Testis (tissue), 2 donors: ENCODE measurements at regions not wholly inside any gene's neighbourhood (a gene's known extent, or its start where the extent isn't known, plus 50 kb on each side); places are given as distances from the start of the nearest gene placed in this dataset.

Experiments
- DNase-seq: peaks from one replicate; pipeline ENCODE4 v3.0.0-alpha.2; 2019
- H3K27ac ChIP-seq, 2 donors: fragments of 200-600 bp; sonication (generic); one replicate each; pipeline ENCODE4 v1.5.1; 2019
- H3K27me3 ChIP-seq: fragments of 200-600 bp; sonication (generic); one replicate; pipeline ENCODE4 v1.5.1; 2019
- H3K36me3 ChIP-seq: fragments of 200-600 bp; sonication (generic); one replicate; pipeline ENCODE4 v1.5.1; 2017; ENCODE audit warnings: low read depth; ENCODE audit errors: missing control alignments
- H3K4me1 ChIP-seq: fragments of 200-600 bp; sonication (generic); one replicate; pipeline ENCODE4 v1.5.1; 2019
- H3K4me3 ChIP-seq, 2 donors: fragments of 200-600 bp; sonication (generic); one replicate each; pipeline ENCODE4 v1.5.1; 2017 to 2019
- H3K9me3 ChIP-seq: fragments of 200-600 bp; sonication (generic); one replicate; pipeline ENCODE4 v1.5.1; 2017
- CTCF ChIP-seq, 3 experiments: fragments of 450-650 bp in 2 of 3; fragments of 200-600 bp in 1 of 3; sonication (generic) in 1 of 3; IDR thresholded peaks; one replicate each; pipeline ENCODE4 v1.5.1; 2016 to 2019; ENCODE audit warnings: antibody characterized with exemption in 3 of 3, mild to moderate bottlenecking in 2 of 3, moderate library complexity in 1 of 3
- POLR2A ChIP-seq: fragments of 450-650 bp; IDR thresholded peaks from one replicate; pipeline ENCODE4 v1.6.1; 2017; ENCODE audit warnings: antibody characterized with exemption, mild to moderate bottlenecking, moderate library complexity
- WGBS, 2 donors: methylation state at CpG; one replicate each; pipeline ENCODE4 v1.1.5; 2018; 5-methylcytosine and 5-hydroxymethylcytosine counted together
- intact Hi-C: fragments of 100-400 bp; cut with DNase I; formaldehyde crosslinking; loops from one replicate; pipeline ENCODE4 v1.15.1; 2023; ENCODE audit warnings: low total_unique reads

GRCh38 chr1:217024911-217025310 is 301.7 kb upstream of the ESRRG start:
- no peak overlapping the region for H3K27ac ChIP-seq
- H3K36me3 ChIP-seq, result no peaks in the 10 kb centered on the region
- no peaks in the 10 kb centered on the region for H3K9me3 ChIP-seq
- intact Hi-C loops, result no loop called here
- no peaks in the 10 kb centered on the region for H3K4me1 ChIP-seq
- WGBS, 2 donors, result 77 to 89% methylated on average over 4 of the region's 4 CpGs
- TF ChIP-seq CTCF (IDR thresholded peaks at IDR 0.05), result no peak
- no peak for TF ChIP-seq POLR2A
- DNase-seq, result no peak
- H3K4me3 ChIP-seq, result no peak overlapping the region
- H3K27me3 ChIP-seq, result no peaks in the 10 kb centered on the region

- H3K4me1 ChIP-seq, result no peaks in the 10 kb centered on the region
- H3K27ac ChIP-seq, result no peak overlapping the region
- H3K9me3 ChIP-seq, result no peaks in the 10 kb centered on the region
- intact Hi-C loops, result no loop called here
- no peak for TF ChIP-seq CTCF (IDR thresholded peaks at IDR 0.05)
- TF ChIP-seq POLR2A, result no peak
- DNase-seq, result no peak
- no peak overlapping the region for H3K4me3 ChIP-seq
- H3K36me3 ChIP-seq, result no peaks in the 10 kb centered on the region
- WGBS, 2 donors, result 49 to 62% methylated on average over 2 of the region's 2 CpGs
- no peaks in the 10 kb centered on the region for H3K27me3 ChIP-seq
These were observed 298.7 kb upstream of the ESRRG start for GRCh38 chr1:217021956-217022355.

- H3K27ac ChIP-seq, result no peak overlapping the region
- DNase-seq, result no peak
- H3K4me1 ChIP-seq, result no peaks in the 10 kb centered on the region
- no peaks in the 10 kb centered on the region for H3K9me3 ChIP-seq
- H3K4me3 ChIP-seq, result no peak overlapping the region
- 39 to 75% methylated on average over 2 of the region's 2 CpGs for WGBS, 2 donors
- no peaks in the 10 kb centered on the region for H3K27me3 ChIP-seq
- intact Hi-C loops, result no loop called here
- TF ChIP-seq CTCF (IDR thresholded peaks at IDR 0.05), result no peak
- TF ChIP-seq POLR2A, result no peak
- H3K36me3 ChIP-seq, result no peaks in the 10 kb centered on the region
These were observed 298.2 kb upstream of the ESRRG start for GRCh38 chr1:217021400-217021799.

- H3K4me3 ChIP-seq, result no peak overlapping the region
- 83 to 86% methylated on average over 2 of the region's 2 CpGs for WGBS, 2 donors
- intact Hi-C loops, result no loop called here
- TF ChIP-seq CTCF (IDR thresholded peaks at IDR 0.05) (no peak), POLR2A (no peak)
- H3K9me3 ChIP-seq, result no peaks in the 10 kb centered on the region
- no peak for DNase-seq
- no peaks in the 10 kb centered on the region for H3K27me3 ChIP-seq
- H3K4me1 ChIP-seq, result no peaks in the 10 kb centered on the region
- no peaks in the 10 kb centered on the region for H3K36me3 ChIP-seq
- H3K27ac ChIP-seq, result no peak overlapping the region
These were observed 296.2 kb upstream of the ESRRG start for GRCh38 chr1:217019475-217019874.

GRCh38 chr1:217018648-217019047 is 295.4 kb upstream of the ESRRG start:
- Histone ChIP-seq H3K27ac (no peak overlapping the region), H3K36me3 (no peaks in the 10 kb centered on the region), H3K4me3 (no peak overlapping the region), H3K9me3 (no peaks in the 10 kb centered on the region), H3K4me1 (no peaks in the 10 kb centered on the region), H3K27me3 (no peaks in the 10 kb centered on the region)
- TF ChIP-seq POLR2A, result no peak
- TF ChIP-seq CTCF (IDR thresholded peaks at IDR 0.05), result no peak
- DNase-seq, result no peak
- intact Hi-C loops, result no loop called here
- 80 to 84% methylated on average over 3 of the region's 3 CpGs for WGBS, 2 donors
